H1 (cell line): ENCODE measurements at regions not wholly inside any gene's neighbourhood (a gene's known extent, or its start where the extent isn't known, plus 50 kb on each side); places are given as distances from the start of the nearest gene placed in this dataset.

Experiments
- CTCF ChIA-PET: fragments of 300-600 bp; sonication (Branson Sonifier 250); formaldehyde crosslinking; loops from one replicate; lab custom pipeline; 2021; ENCODE audit not compliant: partially characterized antibody; lab: Charles Lee
- POLR2A ChIA-PET: fragments of 300-600 bp; sonication (Branson Sonifier 250); formaldehyde crosslinking; loops from one replicate; lab custom pipeline; 2021; ENCODE audit warnings: inconsistent platforms; ENCODE audit not compliant: partially characterized antibody; lab: Charles Lee
- DNase-seq, 2 experiments: peaks; one replicate each; pipeline versions ENCODE4 v3.0.0 to v3.0.0-alpha.2; 2010 to 2022; ENCODE audit warnings: low spot score in 2 of 2, low read depth in 1 of 2, mixed read lengths in 1 of 2
- FAIRE-seq: peaks from 2 replicates; lab custom pipeline; 2011; peaks lifted over from hg19 to GRCh38; lab: Jason Lieb, UNC
- H2AFZ ChIP-seq: 2 replicates; pipeline ENCODE4 v1.8.1; 2012; ENCODE audit warnings: low read length, inconsistent platforms
- H2AK5ac ChIP-seq: 2 replicates; pipeline ENCODE4 v1.6.1; 2013; ENCODE audit warnings: low read depth, low read length
- H2BK120ac ChIP-seq: replicated peaks from 2 replicates; pipeline ENCODE3; 2013; ENCODE audit warnings: low read depth, low read length, inconsistent platforms
- H2BK12ac ChIP-seq: 2 replicates; pipeline ENCODE4 v1.6.1; 2013; ENCODE audit warnings: low read depth, low read length
- H2BK15ac ChIP-seq: 2 replicates; pipeline ENCODE4 v1.6.1; 2013; ENCODE audit warnings: low read length
- H2BK20ac ChIP-seq: 2 replicates; pipeline ENCODE4 v1.6.1; 2013; ENCODE audit warnings: low read length
- H2BK5ac ChIP-seq: 2 replicates; pipeline ENCODE4 v1.6.1; 2013; ENCODE audit warnings: low read depth, low read length
- H3K14ac ChIP-seq: 2 replicates; pipeline ENCODE4 v1.6.1; 2013; ENCODE audit warnings: inconsistent platforms; ENCODE audit not compliant: insufficient read length
- H3K18ac ChIP-seq: 2 replicates; pipeline ENCODE4 v1.6.1; 2013; ENCODE audit warnings: low read length; ENCODE audit errors: extremely low read depth
- H3K23ac ChIP-seq: 2 replicates; pipeline ENCODE4 v1.6.1; 2013; ENCODE audit warnings: inconsistent platforms; ENCODE audit not compliant: insufficient read length
- H3K23me2 ChIP-seq: 2 replicates; pipeline ENCODE4 v1.6.1; 2013; ENCODE audit warnings: low read depth, low read length
- H3K27ac ChIP-seq: 2 replicates; pipeline ENCODE4 v1.6.1; 2011; ENCODE audit warnings: low read depth, low read length, inconsistent platforms
- H3K27me3 ChIP-seq, 4 experiments: replicated peaks in 1 of 4; 1 replicate in 1 of 4; 2 replicates in 3 of 4; pipeline versions ENCODE4 v1.6.1 to v1.8.1; 2011 to 2013; ENCODE audit warnings: low read length in 3 of 4, mild to moderate bottlenecking in 3 of 4, inconsistent platforms in 2 of 4, mixed read lengths in 2 of 4, moderate library complexity in 1 of 4; ENCODE audit not compliant: control insufficient read depth in 3 of 4, insufficient read depth in 3 of 4; ENCODE audit errors: extremely low read depth in 1 of 4
- H3K36me3 ChIP-seq, 4 experiments: 2 replicates each; pipeline versions ENCODE4 v1.6.1 to v1.8.1; 2011 to 2013; ENCODE audit warnings: mild to moderate bottlenecking in 4 of 4, low read length in 3 of 4, moderate library complexity in 2 of 4, control low read depth in 1 of 4, inconsistent platforms in 1 of 4; ENCODE audit not compliant: insufficient read depth in 4 of 4, control insufficient read depth in 2 of 4
- H3K4ac ChIP-seq: replicated peaks from 2 replicates; pipeline ENCODE3; 2013; ENCODE audit warnings: low read length, low read depth, mixed read lengths, inconsistent platforms; ENCODE audit not compliant: insufficient read length
- H3K4me1 ChIP-seq, 4 experiments: replicated peaks in 1 of 4; 1 replicate in 1 of 4; 2 replicates in 3 of 4; pipeline versions ENCODE4 v1.6.1 to v1.8.1; 2011 to 2013; ENCODE audit warnings: low read length in 3 of 4, inconsistent platforms in 2 of 4, mixed read lengths in 1 of 4; ENCODE audit not compliant: insufficient read depth in 4 of 4, control insufficient read depth in 3 of 4
- H3K4me2 ChIP-seq, 2 experiments: 2 replicates each; pipeline versions ENCODE4 v1.6.1 to v1.8.1; 2011 to 2013; ENCODE audit warnings: low read depth in 2 of 2, low read length in 2 of 2, control low read depth in 1 of 2, inconsistent platforms in 1 of 2, mild to moderate bottlenecking in 1 of 2; ENCODE audit not compliant: insufficient read depth in 1 of 2
- H3K4me3 ChIP-seq, 4 experiments: fragments of 200-600, 300-600 bp in 1 of 4; sonication (generic), shearing (Covaris generic), sonication (Bioruptor Twin) in 1 of 4; 2 replicates each; pipeline versions ENCODE4 v1.5.1 to v1.8.1; 2011 to 2016; ENCODE audit warnings: low read length in 4 of 4, low read depth in 3 of 4, control low read depth in 2 of 4, inconsistent platforms in 2 of 4, mild to moderate bottlenecking in 2 of 4, mixed read lengths in 1 of 4, moderate library complexity in 1 of 4; ENCODE audit not compliant: insufficient read depth in 2 of 4; ENCODE audit errors: extremely low read depth in 1 of 4
- H3K56ac ChIP-seq: replicated peaks from 2 replicates; pipeline ENCODE3; 2013; ENCODE audit warnings: low read depth, mild to moderate bottlenecking, mixed read lengths, low read length, inconsistent platforms; ENCODE audit not compliant: insufficient read length
- H3K79me1 ChIP-seq: 2 replicates; pipeline ENCODE4 v1.6.1; 2013; ENCODE audit warnings: low read depth, low read length, control low read depth
- H3K79me2 ChIP-seq, 2 experiments: 2 replicates each; pipeline versions ENCODE4 v1.6.1 to v1.8.1; 2012 to 2013; ENCODE audit warnings: low read length in 2 of 2, mild to moderate bottlenecking in 2 of 2, inconsistent platforms in 1 of 2; ENCODE audit not compliant: insufficient read depth in 2 of 2, control insufficient read depth in 1 of 2
- H3K9ac ChIP-seq, 4 experiments: replicated peaks in 1 of 4; 1 replicate in 1 of 4; 2 replicates in 3 of 4; pipeline versions ENCODE4 v1.6.1 to v1.8.1; 2011 to 2013; ENCODE audit warnings: low read depth in 3 of 4, low read length in 3 of 4, control low read depth in 2 of 4, mild to moderate bottlenecking in 2 of 4, moderate library complexity in 2 of 4, inconsistent platforms in 1 of 4; ENCODE audit errors: extremely low read depth in 1 of 4
- H3K9me3 ChIP-seq, 2 experiments: 2 replicates each; pipeline versions ENCODE4 v1.6.1 to v1.8.1; 2012 to 2013; ENCODE audit warnings: mild to moderate bottlenecking in 2 of 2, moderate library complexity in 2 of 2, control low read depth in 1 of 2, inconsistent platforms in 1 of 2, low read depth in 1 of 2, low read length in 1 of 2, mixed read lengths in 1 of 2; ENCODE audit not compliant: insufficient read depth in 2 of 2
- H4K20me1 ChIP-seq, 2 experiments: replicated peaks in 1 of 2; 2 replicates each; pipeline versions ENCODE3 to v1.8.1; 2011 to 2013; ENCODE audit warnings: inconsistent platforms in 2 of 2, low read length in 2 of 2, mild to moderate bottlenecking in 1 of 2; ENCODE audit not compliant: insufficient read depth in 2 of 2, control insufficient read depth in 1 of 2
- H4K5ac ChIP-seq: 2 replicates; pipeline ENCODE4 v1.6.1; 2013; ENCODE audit warnings: low read length, low read depth, mixed read lengths, inconsistent platforms; ENCODE audit not compliant: insufficient read length
- H4K8ac ChIP-seq: 2 replicates; pipeline ENCODE4 v1.8.0; 2013; ENCODE audit warnings: mild to moderate bottlenecking, moderate library complexity, low read length, inconsistent platforms; ENCODE audit not compliant: insufficient read depth; ENCODE audit errors: extremely low read depth
- H4K91ac ChIP-seq: replicated peaks from 2 replicates; pipeline ENCODE3; 2013; ENCODE audit warnings: low read length, mixed read lengths, inconsistent platforms; ENCODE audit not compliant: insufficient read length
- CTBP2 ChIP-seq: IDR thresholded peaks from 2 replicates; pipeline ENCODE4 v1.7.0; 2011; ENCODE audit warnings: borderline replicate concordance, mild to moderate bottlenecking, moderate library complexity, mixed read lengths, low read length; ENCODE audit not compliant: insufficient read depth, insufficient read length
- RXRA ChIP-seq: IDR thresholded peaks from 2 replicates; pipeline ENCODE4 v1.6.1; 2011; ENCODE audit warnings: low read depth, mild to moderate bottlenecking, low read length, moderate library complexity; ENCODE audit not compliant: insufficient read depth
- SP1 ChIP-seq: IDR thresholded peaks from 2 replicates; pipeline ENCODE4 v1.6.1; 2011; ENCODE audit warnings: low read depth, low read length
- SRF ChIP-seq: IDR thresholded peaks from 2 replicates; pipeline ENCODE4 v1.6.1; 2011; ENCODE audit warnings: mild to moderate bottlenecking, low read depth, low read length, moderate library complexity
- TCF12 ChIP-seq: IDR thresholded peaks from 2 replicates; pipeline ENCODE4 v1.6.1; 2011; ENCODE audit warnings: low read depth, mild to moderate bottlenecking, low read length
- ZNF274 ChIP-seq: IDR thresholded peaks from 2 replicates; pipeline ENCODE4 v1.7.0; 2012; ENCODE audit warnings: low read length, borderline replicate concordance; ENCODE audit errors: extremely low read depth
- TF ChIP-seq, protein P1 (sequence below): IDR thresholded peaks from 2 replicates; pipeline ENCODE4 v1.6.1; 2011; ENCODE audit warnings: low read length, improper control_type of control experiment

DNA sequence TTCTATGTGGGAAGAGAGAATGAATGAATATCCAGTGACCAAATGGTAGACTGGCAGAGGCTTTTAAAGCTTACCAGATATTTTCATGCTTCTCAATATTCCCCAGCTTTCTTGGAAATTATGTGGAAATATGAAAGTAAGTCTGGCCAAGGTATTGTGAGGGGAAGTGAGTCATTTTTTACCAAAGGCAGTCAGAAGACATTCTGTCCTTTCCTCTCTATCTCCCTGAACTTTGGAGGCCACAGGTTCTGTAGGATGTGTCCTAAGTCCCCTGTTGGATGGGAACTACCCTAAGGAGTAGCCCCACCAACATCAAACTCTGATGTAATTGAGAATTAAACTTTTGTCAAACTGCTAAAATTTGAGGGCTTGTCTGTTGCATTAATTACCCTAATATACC, 593.8 kb upstream of the NRSN1 start:
- no peak for FAIRE-seq
- Histone ChIP-seq H3K27me3 (no peaks in the 10 kb centered on the region), H2BK5ac (no peak overlapping the region), H4K8ac (no peak overlapping the region)
- TF ChIP-seq ZNF274 (no peak), TCF12 (no peak), RXRA (no peak), SP1 (no peak), CTBP2 (no peak), SRF (no peak)
- TF ChIP-seq, protein P1, sequence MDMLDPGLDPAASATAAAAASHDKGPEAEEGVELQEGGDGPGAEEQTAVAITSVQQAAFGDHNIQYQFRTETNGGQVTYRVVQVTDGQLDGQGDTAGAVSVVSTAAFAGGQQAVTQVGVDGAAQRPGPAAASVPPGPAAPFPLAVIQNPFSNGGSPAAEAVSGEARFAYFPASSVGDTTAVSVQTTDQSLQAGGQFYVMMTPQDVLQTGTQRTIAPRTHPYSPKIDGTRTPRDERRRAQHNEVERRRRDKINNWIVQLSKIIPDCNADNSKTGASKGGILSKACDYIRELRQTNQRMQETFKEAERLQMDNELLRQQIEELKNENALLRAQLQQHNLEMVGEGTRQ: no peak
- TF ChIP-seq, all 59 proteins: peak for 0
- POLR2A ChIA-PET: interaction anchor here (0.8 kb wide), 1 partner anchor 12 kb away, joined by 3 read pairs; no protein-coding TSS in a partner anchor
- Histone ChIP-seq H3K14ac (no peak overlapping the region), H2BK12ac (no peak overlapping the region), H2BK20ac (no peak overlapping the region), H3K56ac (no peak overlapping the region), H3K18ac (no peak overlapping the region), H3K4ac (no peak overlapping the region), H3K4me2 (no peak overlapping the region), H4K91ac (no peak overlapping the region), H3K23me2 (no peaks in the 10 kb centered on the region), H2AFZ (no peak overlapping the region), H3K79me1 (no peaks in the 10 kb centered on the region), H3K79me2 (no peaks in the 10 kb centered on the region), H2AK5ac (no peak overlapping the region), H3K23ac (no peak overlapping the region), H3K4me3 (no peak overlapping the region), H3K36me3 (no peaks in the 10 kb centered on the region), H3K9ac (no peak overlapping the region), H3K4me1 (no peaks in the 10 kb centered on the region), H4K5ac (no peak overlapping the region), H4K20me1 (no peaks in the 10 kb centered on the region), H3K27ac (no peak overlapping the region), H2BK15ac (no peak overlapping the region), H2BK120ac (no peak overlapping the region), H3K9me3 (no peaks in the 10 kb centered on the region)
- CTCF ChIA-PET: interaction anchor here (0.9 to 3.5 kb wide), 2 partner anchors 14 to 16 kb away, joined by 3 to 9 read pairs; no protein-coding TSS in a partner anchor
- no peak for DNase-seq
